ENCODE measurements at regions not wholly inside any gene's neighbourhood (a gene's known extent, or its start where the extent isn't known, plus 50 kb on each side); places are given as distances from the start of the nearest gene placed in this dataset.

DNA sequence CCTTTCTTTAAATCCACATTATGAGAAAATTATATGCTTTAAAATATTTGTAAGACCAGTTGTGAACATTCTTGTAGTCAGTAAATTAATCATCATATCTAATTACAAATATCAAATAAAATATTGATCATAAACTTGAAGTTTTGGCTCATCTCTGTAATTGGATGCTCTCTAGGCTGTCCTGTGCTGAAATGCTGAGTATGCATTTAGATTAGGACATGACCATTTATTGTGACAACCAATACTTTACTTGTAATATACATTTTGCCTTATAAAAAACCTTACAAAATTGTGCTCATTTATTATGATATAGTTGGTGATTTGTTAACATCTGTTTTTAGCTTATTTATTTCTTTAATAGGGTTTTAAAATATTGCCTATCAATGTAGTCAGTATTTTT lies 116.1 kb upstream of the DOCK10 start:
- Histone ChIP-seq H3K4me1 (ENCODE audit: control insufficient read depth, insufficient read depth, low read length, poor library complexity, severe bottlenecking) (no peaks in the 10 kb centered on the region), H3K36me3 (ENCODE audit: control insufficient read depth, insufficient read depth, low read length) (no peaks in the 10 kb centered on the region), H3K9me3 (ENCODE audit: control insufficient read depth, low read length) (no peaks in the 10 kb centered on the region), H3K27ac (ENCODE audit: low read depth, low read length, severe bottlenecking) (no peak overlapping the region), H3K4me3 (ENCODE audit: extremely low read depth, insufficient read depth, low read length, poor library complexity, severe bottlenecking) (no peak overlapping the region)

DNA sequence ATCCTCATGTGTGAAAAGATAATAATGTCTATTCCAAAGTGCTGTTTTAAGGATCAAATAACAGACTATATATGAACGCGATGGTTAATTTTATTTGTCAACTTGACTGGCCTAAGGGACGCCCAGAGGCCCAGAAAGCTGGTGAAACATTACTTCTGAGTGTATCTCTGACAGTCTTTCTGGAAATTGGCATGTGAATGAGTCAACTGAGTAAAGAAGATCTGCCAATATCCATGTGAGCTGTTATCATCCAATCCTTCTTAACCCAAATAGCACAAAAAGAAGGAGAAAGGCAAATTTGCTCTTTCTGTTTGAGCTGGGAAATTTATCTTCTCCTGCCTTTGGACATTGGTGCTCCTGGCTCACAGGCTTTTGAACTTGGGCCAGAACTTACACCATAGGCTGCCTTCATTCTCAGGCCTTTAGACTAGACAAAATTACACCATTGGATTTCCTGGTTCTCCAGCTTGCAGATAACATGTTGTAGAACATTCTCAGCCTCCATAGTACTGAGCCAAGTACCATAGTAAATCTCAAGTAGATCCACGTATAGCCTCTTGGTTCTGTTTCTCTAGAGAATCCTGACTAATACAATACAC lies 114.7 kb upstream of the DOCK10 start:
- H3K36me3 ChIP-seq (ENCODE audit: control insufficient read depth, insufficient read depth, low read length): no peaks in the 10 kb centered on the region
- no peak overlapping the region for H3K4me3 ChIP-seq (ENCODE audit: extremely low read depth, insufficient read depth, low read length, poor library complexity, severe bottlenecking)
- H3K9me3 ChIP-seq (ENCODE audit: control insufficient read depth, low read length): no peaks in the 10 kb centered on the region
- H3K27ac ChIP-seq (ENCODE audit: low read depth, low read length, severe bottlenecking): no peak overlapping the region
- H3K4me1 ChIP-seq (ENCODE audit: control insufficient read depth, insufficient read depth, low read length, poor library complexity, severe bottlenecking): no peaks in the 10 kb centered on the region
- WGBS, 2 experiments (ENCODE audit: insufficient coverage in 2 of 2): 81% methylated on average over 3 of the region's 4 CpGs; no CpG with 5 or more reads in 1 of the 2 experiments

DNA sequence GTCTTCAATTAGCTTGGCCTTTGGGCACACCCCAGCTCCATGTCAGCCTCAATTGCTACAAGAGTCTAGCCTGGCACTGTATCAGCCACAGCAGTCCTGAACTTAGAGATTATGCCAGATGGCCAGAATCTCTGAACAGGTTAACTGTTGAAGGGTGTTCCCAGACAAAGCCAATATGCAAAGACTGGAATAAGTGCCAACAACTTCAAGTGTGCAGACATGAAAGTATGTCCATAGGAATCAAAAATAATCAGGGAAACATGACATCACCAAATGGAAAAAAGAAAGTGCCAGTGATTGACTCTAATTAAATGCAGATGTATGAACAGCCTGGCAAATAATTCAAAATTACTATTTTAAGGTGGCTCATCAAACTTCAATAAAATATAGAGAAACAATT lies 98.5 kb upstream of the DOCK10 start:
- Histone ChIP-seq H3K36me3 (ENCODE audit: control insufficient read depth, insufficient read depth, low read length) (no peaks in the 10 kb centered on the region), H3K4me3 (ENCODE audit: extremely low read depth, insufficient read depth, low read length, poor library complexity, severe bottlenecking) (no peak overlapping the region), H3K4me1 (ENCODE audit: control insufficient read depth, insufficient read depth, low read length, poor library complexity, severe bottlenecking) (no peaks in the 10 kb centered on the region), H3K27ac (ENCODE audit: low read depth, low read length, severe bottlenecking) (no peak overlapping the region), H3K9me3 (ENCODE audit: control insufficient read depth, low read length) (no peaks in the 10 kb centered on the region)

- 86% methylated on average over 1 of the region's 2 CpGs; no CpG with 5 or more reads in 1 of the 2 experiments for WGBS, 2 experiments (ENCODE audit: insufficient coverage in 2 of 2)
- Histone ChIP-seq H3K4me3 (ENCODE audit: extremely low read depth, insufficient read depth, low read length, poor library complexity, severe bottlenecking) (no peak overlapping the region), H3K36me3 (ENCODE audit: control insufficient read depth, insufficient read depth, low read length) (no peaks in the 10 kb centered on the region), H3K4me1 (ENCODE audit: control insufficient read depth, insufficient read depth, low read length, poor library complexity, severe bottlenecking) (no peaks in the 10 kb centered on the region), H3K27ac (ENCODE audit: low read depth, low read length, severe bottlenecking) (no peak overlapping the region), H3K9me3 (ENCODE audit: control insufficient read depth, low read length) (no peaks in the 10 kb centered on the region)
Observed at GRCh38 chr2:225137971-225138370, 95.7 kb upstream of the DOCK10 start.

DNA sequence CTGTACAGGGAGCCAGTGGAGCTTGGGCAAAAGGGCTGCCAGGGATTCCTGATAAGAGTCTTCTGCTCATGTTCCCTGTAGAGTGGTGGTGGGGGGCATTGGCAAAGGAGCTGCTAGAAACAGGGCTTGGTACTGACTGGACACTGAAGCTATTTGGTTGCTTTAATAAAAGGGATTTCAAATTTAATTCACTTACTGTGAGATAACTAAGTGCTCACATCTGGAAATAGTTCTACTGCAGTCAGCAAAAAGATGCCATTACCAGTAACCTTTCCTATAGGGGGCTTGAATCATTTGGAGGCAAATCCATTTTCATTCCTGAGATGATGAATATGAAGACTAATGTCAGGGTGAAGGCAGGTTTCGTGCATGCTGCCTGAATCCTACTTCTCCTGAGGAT lies 94.3 kb upstream of the DOCK10 start:
- H3K4me3 ChIP-seq (ENCODE audit: extremely low read depth, insufficient read depth, low read length, poor library complexity, severe bottlenecking): no peak overlapping the region
- no peaks in the 10 kb centered on the region for H3K36me3 ChIP-seq (ENCODE audit: control insufficient read depth, insufficient read depth, low read length)
- whole genome bisulfite sequencing, 2 experiments (ENCODE audit: insufficient coverage in 2 of 2): 82% methylated on average over 1 of the region's 1 CpG; no CpG with 5 or more reads in 1 of the 2 experiments
- no peak overlapping the region for H3K27ac ChIP-seq (ENCODE audit: low read depth, low read length, severe bottlenecking)
- H3K9me3 ChIP-seq (ENCODE audit: control insufficient read depth, low read length): no peaks in the 10 kb centered on the region
- no peaks in the 10 kb centered on the region for H3K4me1 ChIP-seq (ENCODE audit: control insufficient read depth, insufficient read depth, low read length, poor library complexity, severe bottlenecking)

GRCh38 chr2:225131898-225132297 lies 89.6 kb upstream of the DOCK10 start:
- WGBS, 2 experiments (ENCODE audit: insufficient coverage in 2 of 2): 100% methylated on average over 1 of the region's 4 CpGs; no CpG with 5 or more reads in 1 of the 2 experiments
- H3K9me3 ChIP-seq (ENCODE audit: control insufficient read depth, low read length): no peaks in the 10 kb centered on the region
- H3K36me3 ChIP-seq (ENCODE audit: control insufficient read depth, insufficient read depth, low read length): no peaks in the 10 kb centered on the region
- no peaks in the 10 kb centered on the region for H3K4me1 ChIP-seq (ENCODE audit: control insufficient read depth, insufficient read depth, low read length, poor library complexity, severe bottlenecking)
- no peak overlapping the region for H3K27ac ChIP-seq (ENCODE audit: low read depth, low read length, severe bottlenecking)
- H3K4me3 ChIP-seq (ENCODE audit: extremely low read depth, insufficient read depth, low read length, poor library complexity, severe bottlenecking): no peak overlapping the region

DNA sequence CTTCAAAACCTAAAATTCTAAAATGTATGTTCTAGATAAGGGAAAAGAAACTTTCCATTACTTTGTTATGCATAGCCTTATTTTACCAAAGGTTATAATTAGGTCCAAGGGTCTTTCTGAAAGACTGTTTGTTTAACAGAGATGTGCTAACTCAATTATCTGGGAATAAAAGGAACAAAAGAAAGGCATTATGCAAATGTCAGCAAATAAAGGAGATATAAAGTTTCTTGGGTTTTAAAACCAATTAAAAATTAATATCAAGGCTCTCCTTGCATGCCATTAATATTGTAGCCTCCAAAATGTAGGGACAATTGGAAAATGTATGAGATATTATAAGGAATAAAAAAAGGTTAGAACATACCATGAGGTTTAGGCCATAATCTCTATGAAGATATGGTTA lies 87.8 kb upstream of the DOCK10 start:
- Histone ChIP-seq H3K36me3 (ENCODE audit: control insufficient read depth, insufficient read depth, low read length) (no peaks in the 10 kb centered on the region), H3K4me1 (ENCODE audit: control insufficient read depth, insufficient read depth, low read length, poor library complexity, severe bottlenecking) (no peaks in the 10 kb centered on the region), H3K4me3 (ENCODE audit: extremely low read depth, insufficient read depth, low read length, poor library complexity, severe bottlenecking) (no peak overlapping the region), H3K27ac (ENCODE audit: low read depth, low read length, severe bottlenecking) (no peak overlapping the region), H3K9me3 (ENCODE audit: control insufficient read depth, low read length) (no peaks in the 10 kb centered on the region)

- no peaks in the 10 kb centered on the region for H3K9me3 ChIP-seq (ENCODE audit: control insufficient read depth, low read length)
- WGBS, 2 experiments (ENCODE audit: insufficient coverage in 2 of 2): 80 to 100% methylated on average over 1 to 2 of the region's 7 CpGs
- no peak overlapping the region for H3K4me3 ChIP-seq (ENCODE audit: extremely low read depth, insufficient read depth, low read length, poor library complexity, severe bottlenecking)
- peaks cover 3% of the 10 kb centered on the region for H3K4me1 ChIP-seq (ENCODE audit: control insufficient read depth, insufficient read depth, low read length, poor library complexity, severe bottlenecking)
- no peaks in the 10 kb centered on the region for H3K36me3 ChIP-seq (ENCODE audit: control insufficient read depth, insufficient read depth, low read length)
- no peak overlapping the region for H3K27ac ChIP-seq (ENCODE audit: low read depth, low read length, severe bottlenecking)
Observed at GRCh38 chr2:225124311-225125017, 82.2 kb upstream of the DOCK10 start.

DNA sequence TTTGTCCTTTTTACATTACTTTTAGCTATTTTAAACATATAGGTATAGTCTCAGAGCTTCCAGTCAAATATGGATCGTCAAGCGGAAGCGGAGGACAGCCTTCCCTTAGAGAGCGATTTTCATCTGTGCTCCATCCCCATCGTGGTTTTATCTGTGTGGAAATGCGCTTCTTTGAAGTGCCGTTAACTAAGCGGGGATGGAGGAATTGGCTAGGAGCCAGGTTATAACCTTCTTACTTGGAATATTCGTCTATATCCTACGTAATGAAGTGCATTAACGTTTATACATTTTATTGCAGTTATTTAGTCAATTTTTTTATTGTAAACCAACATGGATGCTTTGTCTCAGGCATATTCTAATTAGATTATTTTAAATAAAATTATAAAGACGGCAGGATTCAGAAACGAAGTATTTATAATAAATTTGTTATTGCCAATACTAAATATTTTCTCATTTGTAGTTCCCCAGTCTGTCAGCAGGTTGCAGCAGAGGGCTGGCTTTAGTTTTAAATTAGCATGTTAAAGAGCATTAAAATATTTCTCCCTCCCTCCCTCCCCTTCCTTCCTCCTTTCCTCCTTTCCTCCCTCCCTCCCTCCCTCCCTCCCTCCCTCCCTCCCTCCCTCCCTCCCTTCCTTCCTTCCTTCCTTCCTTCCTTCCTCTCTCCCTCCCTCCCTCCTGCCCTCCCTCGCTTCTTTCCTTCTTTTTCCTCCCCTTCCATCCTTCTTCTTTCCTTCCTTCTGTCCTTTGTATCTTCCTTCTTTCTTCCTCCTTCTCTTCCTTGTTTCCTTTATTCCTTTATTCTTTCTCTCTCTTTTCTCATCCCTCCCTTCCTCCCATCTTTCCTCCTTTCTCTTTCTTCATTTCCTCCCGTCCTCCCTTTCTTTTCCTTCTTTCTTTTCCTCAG lies 80.6 kb upstream of the DOCK10 start:
- Histone ChIP-seq H3K9me3 (ENCODE audit: control insufficient read depth, low read length) (no peaks in the 10 kb centered on the region), H3K4me1 (ENCODE audit: control insufficient read depth, insufficient read depth, low read length, poor library complexity, severe bottlenecking) (peaks cover 3% of the 10 kb centered on the region), H3K27ac (ENCODE audit: low read depth, low read length, severe bottlenecking) (no peak overlapping the region), H3K4me3 (ENCODE audit: extremely low read depth, insufficient read depth, low read length, poor library complexity, severe bottlenecking) (no peak overlapping the region), H3K36me3 (ENCODE audit: control insufficient read depth, insufficient read depth, low read length) (no peaks in the 10 kb centered on the region)
- 92 to 97% methylated on average over 2 to 9 of the region's 15 CpGs for WGBS, 2 experiments (ENCODE audit: insufficient coverage in 2 of 2)

DNA sequence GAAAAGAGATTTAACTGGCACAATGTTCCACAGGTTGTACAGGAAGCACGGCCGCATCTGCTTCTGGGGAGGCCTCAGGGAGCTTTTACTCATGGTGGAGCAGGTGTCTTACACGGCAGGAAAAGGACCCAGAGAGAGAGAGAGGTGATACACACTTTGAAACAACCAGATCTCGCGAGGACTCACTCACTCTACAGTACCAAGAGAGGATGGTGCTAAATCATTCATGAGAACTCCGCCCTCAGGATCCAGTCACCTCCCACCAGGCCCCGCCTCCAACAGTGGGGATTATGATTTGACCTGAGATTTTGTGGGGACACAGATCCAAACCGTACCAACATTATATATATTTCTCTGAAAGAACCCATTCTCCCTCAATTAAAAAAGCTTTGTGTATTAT lies 79.7 kb upstream of the DOCK10 start:
- Histone ChIP-seq H3K9me3 (ENCODE audit: control insufficient read depth, low read length) (no peaks in the 10 kb centered on the region), H3K27ac (ENCODE audit: low read depth, low read length, severe bottlenecking) (no peak overlapping the region)

DNA sequence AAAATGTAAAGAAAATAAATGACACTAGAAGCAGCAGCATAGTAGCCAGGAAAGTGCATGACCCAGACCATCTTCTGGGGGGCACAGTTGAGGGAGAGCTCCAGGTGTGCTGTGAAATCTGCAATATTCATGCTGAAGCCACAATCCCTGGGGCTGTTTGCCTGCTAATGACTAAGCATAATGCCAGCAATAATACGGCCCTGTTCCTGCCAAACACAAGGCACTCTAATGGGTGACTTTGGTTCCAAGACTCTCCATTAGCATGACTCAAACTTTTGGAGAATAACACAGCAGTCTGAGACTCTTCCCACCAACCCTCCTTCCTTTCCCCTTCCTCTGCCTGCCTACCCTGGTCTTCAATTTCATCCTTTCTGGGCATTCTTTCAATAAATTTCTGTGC lies 77.9 kb upstream of the DOCK10 start:
- H3K4me1 ChIP-seq (ENCODE audit: control insufficient read depth, insufficient read depth, low read length, poor library complexity, severe bottlenecking): peaks cover 3% of the 10 kb centered on the region
- no peak overlapping the region for H3K4me3 ChIP-seq (ENCODE audit: extremely low read depth, insufficient read depth, low read length, poor library complexity, severe bottlenecking)
- no peaks in the 10 kb centered on the region for H3K9me3 ChIP-seq (ENCODE audit: control insufficient read depth, low read length)
- no peaks in the 10 kb centered on the region for H3K36me3 ChIP-seq (ENCODE audit: control insufficient read depth, insufficient read depth, low read length)
- WGBS, 2 experiments (ENCODE audit: insufficient coverage in 2 of 2): 57 to 60% methylated on average over 1 of the region's 1 CpG
- no peak overlapping the region for H3K27ac ChIP-seq (ENCODE audit: low read depth, low read length, severe bottlenecking)

More for the DNA sequence above, 79.7 kb upstream of the DOCK10 start:
- Histone ChIP-seq H3K4me1 (ENCODE audit: control insufficient read depth, insufficient read depth, low read length, poor library complexity, severe bottlenecking) (peaks cover 3% of the 10 kb centered on the region), H3K36me3 (ENCODE audit: control insufficient read depth, insufficient read depth, low read length) (no peaks in the 10 kb centered on the region), H3K4me3 (ENCODE audit: extremely low read depth, insufficient read depth, low read length, poor library complexity, severe bottlenecking) (no peak overlapping the region)
- WGBS, 2 experiments (ENCODE audit: insufficient coverage in 2 of 2): 94 to 100% methylated on average over 1 to 3 of the region's 8 CpGs
